ENCODE measurements at regions not wholly inside any gene's neighbourhood (a gene's known extent, or its start where the extent isn't known, plus 50 kb on each side); places are given as distances from the start of the nearest gene placed in this dataset.
"Not testable (repeated sequence)": the region's sequence is repeated elsewhere in the genome, so short reads cannot be mapped to it uniquely, and the experiment has no call there.

GRCh38 chr6:144365271-144365670, 80.1 kb downstream of the UTRN start:
- DNase-seq, result no peak
- Histone ChIP-seq H3K9me3 (no peaks in the 10 kb centered on the region), H3K27ac (no peak overlapping the region), H3K4me3 (no peak overlapping the region), H3K36me3 (no peaks in the 10 kb centered on the region), H3K4me1 (peaks cover 0 to 44% (median 20%) of the 10 kb centered on the region in 4 donors), H3K27me3 (no peaks in the 10 kb centered on the region)
- intact Hi-C loops (cut with DNase I; ENCODE audit: low total_unique reads), result no loop called here
- TF ChIP-seq CTCF (IDR thresholded peaks at IDR 0.05), result no peak

GRCh38 chr6:144369696-144370095, 84.6 kb downstream of the UTRN start:
- H3K4me3 ChIP-seq; intact Hi-C loops (cut with DNase I; ENCODE audit: low total_unique reads); H3K9me3 ChIP-seq; H3K27ac ChIP-seq; DNase-seq; H3K36me3 ChIP-seq; H3K27me3 ChIP-seq: not testable (repeated sequence)
- H3K4me1 ChIP-seq, result peaks cover 0 to 35% (median 2%) of the 10 kb centered on the region in 4 donors

- Histone ChIP-seq H3K27ac (no peak overlapping the region), H3K27me3 (no peaks in the 10 kb centered on the region), H3K4me3 (no peak overlapping the region), H3K9me3 (no peaks in the 10 kb centered on the region), H3K4me1 (peaks cover 0 to 42% (median 8%) of the 10 kb centered on the region in 4 donors), H3K36me3 (no peaks in the 10 kb centered on the region)
- intact Hi-C loops (cut with DNase I; ENCODE audit: low total_unique reads), result no loop called here
- no peak for TF ChIP-seq CTCF (IDR thresholded peaks at IDR 0.05)
- no peak for DNase-seq
Measured at GRCh38 chr6:144372116-144372515, 87.0 kb downstream of the UTRN start.

- no peak for DNase-seq
- peaks cover 0 to 50% (median 12%) of the 10 kb centered on the region in 4 donors for H3K4me1 ChIP-seq
- intact Hi-C loops (cut with DNase I; ENCODE audit: low total_unique reads), result no loop called here
Measured at GRCh38 chr6:144372611-144373594, 87.8 kb downstream of the UTRN start.

GRCh38 chr6:144374525-144374924, 89.4 kb downstream of the UTRN start:
- H3K27me3 ChIP-seq; H3K36me3 ChIP-seq; H3K9me3 ChIP-seq; H3K27ac ChIP-seq; DNase-seq; intact Hi-C loops (cut with DNase I; ENCODE audit: low total_unique reads); H3K4me3 ChIP-seq: not testable (repeated sequence)
- peaks cover 0 to 66% (median 23%) of the 10 kb centered on the region in 4 donors for H3K4me1 ChIP-seq

More at GRCh38 chr6:144372611-144373594, 87.8 kb downstream of the UTRN start:
- TF ChIP-seq CTCF (IDR thresholded peaks at IDR 0.05), result no peak
- H3K27me3 ChIP-seq, result no peaks in the 10 kb centered on the region
- H3K9me3 ChIP-seq, result no peaks in the 10 kb centered on the region
- H3K4me3 ChIP-seq, result no peak overlapping the region
- no peaks in the 10 kb centered on the region for H3K36me3 ChIP-seq
- H3K27ac ChIP-seq, result no peak overlapping the region

GRCh38 chr6:144377586-144378210, 92.6 kb downstream of the UTRN start:
- DNase-seq, result no peak
- H3K4me1 ChIP-seq, result peaks cover 0 to 71% (median 26%) of the 10 kb centered on the region in 4 donors
- no peaks in the 10 kb centered on the region for H3K27me3 ChIP-seq
- H3K4me3 ChIP-seq, result no peak overlapping the region
- H3K27ac ChIP-seq, result peak overlapping the region; percentile 49 to 53
- H3K9me3 ChIP-seq, result no peaks in the 10 kb centered on the region
- no peak for TF ChIP-seq CTCF (IDR thresholded peaks at IDR 0.05)
- no peaks in the 10 kb centered on the region for H3K36me3 ChIP-seq
- intact Hi-C loops (cut with DNase I; ENCODE audit: low total_unique reads), result no loop called here

All from tibial artery (tissue), 4 donors.